OCI-LY1 (cell line): ENCODE measurements at regions not wholly inside any gene's neighbourhood (a gene's known extent, or its start where the extent isn't known, plus 50 kb on each side); places are given as distances from the start of the nearest gene placed in this dataset.

Source experiments
- EZH2 ChIP-seq: fragments of 200-600 bp; sonication (generic), shearing (Covaris generic); IDR thresholded peaks from 2 replicates; pipeline ENCODE4 v1.8.0; 2017; ENCODE audit warnings: borderline replicate concordance, mixed run types, mild to moderate bottlenecking, antibody characterized with exemption, low read length, moderate library complexity, mixed read lengths
- TF ChIP-seq, protein P1 (sequence below): fragments of 200-600 bp; sonication (generic), shearing (Covaris generic); IDR thresholded peaks from 2 replicates; pipeline ENCODE4 v1.5.1; 2017; ENCODE audit warnings: mild to moderate bottlenecking, antibody characterized with exemption, low read length, moderate library complexity, mixed read lengths

DNA sequence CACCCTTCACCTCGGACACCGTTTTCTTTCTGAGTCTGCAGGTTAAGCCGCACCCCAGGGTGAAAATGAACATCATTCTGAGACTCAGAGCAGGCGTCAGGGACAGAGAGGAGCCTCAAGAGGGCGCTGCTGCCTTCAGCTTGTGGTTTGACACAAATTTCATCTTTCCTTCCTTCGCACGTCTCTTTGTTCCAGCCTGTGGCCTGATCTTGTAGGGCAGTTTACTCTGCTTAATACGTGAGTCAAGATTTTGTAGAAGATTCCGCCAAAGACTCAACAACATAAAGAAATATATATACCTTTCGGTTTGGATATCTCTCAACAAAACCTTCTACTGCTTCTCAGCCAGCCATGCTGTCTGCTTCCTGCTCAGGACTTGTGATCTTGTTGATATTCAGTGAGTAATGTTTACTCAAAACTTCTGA lies 329.3 kb upstream of the OR4E1 start:
- TF ChIP-seq EZH2: no peak
- TF ChIP-seq, protein P1, sequence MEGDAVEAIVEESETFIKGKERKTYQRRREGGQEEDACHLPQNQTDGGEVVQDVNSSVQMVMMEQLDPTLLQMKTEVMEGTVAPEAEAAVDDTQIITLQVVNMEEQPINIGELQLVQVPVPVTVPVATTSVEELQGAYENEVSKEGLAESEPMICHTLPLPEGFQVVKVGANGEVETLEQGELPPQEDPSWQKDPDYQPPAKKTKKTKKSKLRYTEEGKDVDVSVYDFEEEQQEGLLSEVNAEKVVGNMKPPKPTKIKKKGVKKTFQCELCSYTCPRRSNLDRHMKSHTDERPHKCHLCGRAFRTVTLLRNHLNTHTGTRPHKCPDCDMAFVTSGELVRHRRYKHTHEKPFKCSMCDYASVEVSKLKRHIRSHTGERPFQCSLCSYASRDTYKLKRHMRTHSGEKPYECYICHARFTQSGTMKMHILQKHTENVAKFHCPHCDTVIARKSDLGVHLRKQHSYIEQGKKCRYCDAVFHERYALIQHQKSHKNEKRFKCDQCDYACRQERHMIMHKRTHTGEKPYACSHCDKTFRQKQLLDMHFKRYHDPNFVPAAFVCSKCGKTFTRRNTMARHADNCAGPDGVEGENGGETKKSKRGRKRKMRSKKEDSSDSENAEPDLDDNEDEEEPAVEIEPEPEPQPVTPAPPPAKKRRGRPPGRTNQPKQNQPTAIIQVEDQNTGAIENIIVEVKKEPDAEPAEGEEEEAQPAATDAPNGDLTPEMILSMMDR: peak; percentile 74
